Neuronal stem cell (in vitro differentiated cells): ENCODE measurements at regions not wholly inside any gene's neighbourhood (a gene's known extent, or its start where the extent isn't known, plus 50 kb on each side); places are given as distances from the start of the nearest gene placed in this dataset.

ENCODE experiments used
- DNase-seq: peaks from one replicate; pipeline ENCODE4 v3.0.0-alpha.2; 2013; ENCODE audit warnings: low spot score
- H2AFZ ChIP-seq: one replicate; pipeline ENCODE4 v1.6.1; 2013; ENCODE audit warnings: mild to moderate bottlenecking, low read length, inconsistent platforms
- H2AK5ac ChIP-seq: 2 replicates; pipeline ENCODE4 v1.6.1; 2013; ENCODE audit warnings: low read depth, mild to moderate bottlenecking, inconsistent platforms, low read length, moderate library complexity, mixed read lengths
- H2BK120ac ChIP-seq: 2 replicates; pipeline ENCODE4 v1.6.1; 2013; ENCODE audit warnings: low read depth, mild to moderate bottlenecking, inconsistent platforms, low read length, moderate library complexity, mixed read lengths
- H2BK12ac ChIP-seq: one replicate; pipeline ENCODE4 v1.6.1; 2013; ENCODE audit warnings: low read length, inconsistent platforms
- H2BK15ac ChIP-seq: 2 replicates; pipeline ENCODE4 v1.6.1; 2013; ENCODE audit warnings: mild to moderate bottlenecking, low read length, inconsistent platforms, mixed read lengths
- H2BK5ac ChIP-seq: one replicate; pipeline ENCODE4 v1.6.1; 2013; ENCODE audit warnings: inconsistent platforms, mild to moderate bottlenecking, low read length, moderate library complexity
- H3K14ac ChIP-seq: one replicate; pipeline ENCODE4 v1.6.1; 2013; ENCODE audit warnings: low read length, inconsistent platforms
- H3K18ac ChIP-seq: 2 replicates; pipeline ENCODE4 v1.6.1; 2013; ENCODE audit warnings: low read length, inconsistent platforms
- H3K23ac ChIP-seq: 2 replicates; pipeline ENCODE4 v1.6.1; 2013; ENCODE audit warnings: low read depth, mild to moderate bottlenecking, mixed read lengths, low read length, inconsistent platforms; ENCODE audit not compliant: poor library complexity
- H3K27ac ChIP-seq: replicated peaks from 3 replicates; pipeline ENCODE4 v1.5.1; 2013; ENCODE audit warnings: low read length, inconsistent platforms
- H3K27me3 ChIP-seq, 3 experiments: 2 replicates each; pipeline ENCODE4 v1.6.1; 2013; ENCODE audit warnings: low read length in 3 of 3, mild to moderate bottlenecking in 2 of 3, inconsistent platforms in 1 of 3, low read depth in 1 of 3, mixed read lengths in 1 of 3, moderate library complexity in 1 of 3; ENCODE audit not compliant: control insufficient read depth in 3 of 3, insufficient read depth in 3 of 3
- H3K36me3 ChIP-seq, 2 donors: replicated peaks in 1 of 2; 2 replicates each; pipeline ENCODE4 v1.6.1; 2013; ENCODE audit warnings: low read length in 2 of 2; ENCODE audit not compliant: control insufficient read depth in 2 of 2, insufficient read depth in 2 of 2
- H3K4ac ChIP-seq: 2 replicates; pipeline ENCODE4 v1.6.1; 2013; ENCODE audit warnings: inconsistent platforms, mild to moderate bottlenecking, low read length, moderate library complexity
- H3K4me1 ChIP-seq, 2 donors: 1 replicate in 1 of 2; 2 replicates in 1 of 2; pipeline ENCODE4 v1.6.1; 2013; ENCODE audit warnings: low read length in 2 of 2, low read depth in 1 of 2; ENCODE audit not compliant: control insufficient read depth in 2 of 2, insufficient read depth in 1 of 2
- H3K4me2 ChIP-seq: one replicate; pipeline ENCODE4 v1.6.1; 2013; ENCODE audit warnings: mild to moderate bottlenecking, low read length, inconsistent platforms; ENCODE audit not compliant: insufficient read depth, poor library complexity, severe bottlenecking
- H3K4me3 ChIP-seq, 2 donors: 2 replicates each; pipeline ENCODE4 v1.5.1; 2013; ENCODE audit warnings: low read length in 2 of 2, mild to moderate bottlenecking in 2 of 2, inconsistent platforms in 1 of 2, moderate library complexity in 1 of 2
- H3K79me1 ChIP-seq: one replicate; pipeline ENCODE4 v1.6.1; 2013; ENCODE audit warnings: low read depth, mild to moderate bottlenecking, inconsistent platforms, low read length, moderate library complexity
- H3K9ac ChIP-seq: one replicate; pipeline ENCODE4 v1.6.1; 2013; ENCODE audit warnings: mild to moderate bottlenecking, low read depth, low read length, inconsistent platforms; ENCODE audit not compliant: poor library complexity
- H3K9me3 ChIP-seq, 2 donors: replicated peaks in 1 of 2; 2 replicates each; pipeline versions ENCODE3 to v1.6.1; 2013; ENCODE audit warnings: low read length in 2 of 2, mild to moderate bottlenecking in 2 of 2, inconsistent platforms in 1 of 2, low read depth in 1 of 2, mixed read lengths in 1 of 2, moderate library complexity in 1 of 2; ENCODE audit not compliant: control insufficient read depth in 2 of 2, insufficient read depth in 1 of 2
- H4K8ac ChIP-seq: one replicate; pipeline ENCODE4 v1.6.1; 2013; ENCODE audit warnings: low read depth, mild to moderate bottlenecking, inconsistent platforms, low read length, moderate library complexity
- H4K91ac ChIP-seq: one replicate; pipeline ENCODE4 v1.6.1; 2013; ENCODE audit warnings: low read length, low read depth, mild to moderate bottlenecking, inconsistent platforms; ENCODE audit not compliant: poor library complexity
- WGBS, 2 donors: extraction: QIAGEN DNeasy Blood & Tissue Kit; methylation state at CpG; one replicate each; pipeline ENCODE4 v1.1.7; 2013; ENCODE audit warnings: missing lambda C conversion rate in 2 of 2, mixed read lengths in 1 of 2; ENCODE audit not compliant: insufficient read length in 2 of 2, insufficient replicate concordance in 1 of 2; ENCODE audit errors: extremely low coverage in 2 of 2; 5-methylcytosine and 5-hydroxymethylcytosine counted together

GRCh38 chr16:51008607-51009006 is 142.5 kb downstream of the SALL1 start:
- Histone ChIP-seq H3K27ac (no peak overlapping the region), H3K79me1 (no peaks in the 10 kb centered on the region), H3K27me3 (no peaks in the 10 kb centered on the region), H2BK15ac (no peak overlapping the region), H2BK5ac (no peak overlapping the region), H3K14ac (no peak overlapping the region), H2AFZ (no peak overlapping the region), H3K9ac (no peak overlapping the region), H3K4me2 (no peak overlapping the region), H2AK5ac (no peak overlapping the region), H4K8ac (no peak overlapping the region), H3K4me1 (peaks cover 0 to 1% of the 10 kb centered on the region in 2 donors), H4K91ac (no peak overlapping the region), H2BK120ac (no peak overlapping the region), H3K9me3 (peaks cover 0 to 2% of the 10 kb centered on the region in 2 donors), H3K18ac (no peak overlapping the region), H2BK12ac (no peak overlapping the region), H3K23ac (no peak overlapping the region), H3K36me3 (no peaks in the 10 kb centered on the region), H3K4me3 (no peak overlapping the region), H3K4ac (no peak overlapping the region)
- no peak for DNase-seq
- WGBS, 2 donors = no CpG with 5 or more reads among the region's 6 CpGs

- H2AK5ac ChIP-seq = no peak overlapping the region
- no peak overlapping the region for H4K8ac ChIP-seq
- no peak overlapping the region for H3K27ac ChIP-seq
- H3K4me2 ChIP-seq = no peak overlapping the region
- no peaks in the 10 kb centered on the region for H3K4me1 ChIP-seq
- no peak overlapping the region for H2BK15ac ChIP-seq
- no peak overlapping the region for H3K23ac ChIP-seq
- H3K18ac ChIP-seq = no peak overlapping the region
- no peak overlapping the region for H3K9ac ChIP-seq
- H3K79me1 ChIP-seq = no peaks in the 10 kb centered on the region
- peaks cover 0 to 2% of the 10 kb centered on the region in 2 donors for H3K9me3 ChIP-seq
- H3K27me3 ChIP-seq = no peaks in the 10 kb centered on the region
- no peak overlapping the region for H3K14ac ChIP-seq
- WGBS, 2 donors = no CpG with 5 or more reads among the region's 1 CpG
- no peak overlapping the region for H4K91ac ChIP-seq
- no peak overlapping the region for H2BK120ac ChIP-seq
- H3K4me3 ChIP-seq = no peak overlapping the region
- no peak overlapping the region for H3K4ac ChIP-seq
- no peak overlapping the region for H2AFZ ChIP-seq
- no peak for DNase-seq
- no peak overlapping the region for H2BK12ac ChIP-seq
- H3K36me3 ChIP-seq = no peaks in the 10 kb centered on the region
- no peak overlapping the region for H2BK5ac ChIP-seq
Measured at GRCh38 chr16:51008037-51008436, 143.0 kb downstream of the SALL1 start.

- Histone ChIP-seq H3K27ac (no peak overlapping the region), H3K27me3 (no peaks in the 10 kb centered on the region), H3K18ac (no peak overlapping the region), H3K79me1 (no peaks in the 10 kb centered on the region), H2BK120ac (no peak overlapping the region), H3K14ac (no peak overlapping the region), H2BK5ac (no peak overlapping the region), H3K9me3 (peaks cover 0 to 2% of the 10 kb centered on the region in 2 donors), H3K36me3 (no peaks in the 10 kb centered on the region), H3K4me1 (no peaks in the 10 kb centered on the region), H4K91ac (no peak overlapping the region), H2BK12ac (no peak overlapping the region), H2AFZ (no peak overlapping the region), H2AK5ac (no peak overlapping the region), H3K4me2 (no peak overlapping the region), H3K9ac (no peak overlapping the region), H3K4me3 (no peak overlapping the region), H4K8ac (no peak overlapping the region), H3K23ac (no peak overlapping the region), H2BK15ac (no peak overlapping the region), H3K4ac (no peak overlapping the region)
- DNase-seq = no peak
- no CpG with 5 or more reads among the region's 5 CpGs for WGBS, 2 donors
Measured at GRCh38 chr16:51003850-51004566, 147.1 kb downstream of the SALL1 start.

GRCh38 chr16:51002881-51003490 is 148.1 kb downstream of the SALL1 start:
- Histone ChIP-seq H3K18ac (no peak overlapping the region), H2BK120ac (no peak overlapping the region), H3K4ac (no peak overlapping the region), H3K4me2 (no peak overlapping the region), H3K27ac (no peak overlapping the region), H2BK5ac (no peak overlapping the region), H4K91ac (no peak overlapping the region), H3K9me3 (peaks cover 0 to 2% of the 10 kb centered on the region in 2 donors), H2AFZ (no peak overlapping the region), H3K9ac (no peak overlapping the region), H2BK15ac (no peak overlapping the region), H3K27me3 (no peaks in the 10 kb centered on the region), H3K4me1 (no peaks in the 10 kb centered on the region), H4K8ac (no peak overlapping the region), H3K4me3 (no peak overlapping the region), H3K79me1 (no peaks in the 10 kb centered on the region), H3K14ac (no peak overlapping the region), H3K36me3 (no peaks in the 10 kb centered on the region), H2BK12ac (no peak overlapping the region), H3K23ac (no peak overlapping the region), H2AK5ac (no peak overlapping the region)
- WGBS, 2 donors = no CpG with 5 or more reads among the region's 7 CpGs
- no peak for DNase-seq
